Skeletal muscle tissue (tissue), 3 donors: ENCODE measurements at regions not wholly inside any gene's neighbourhood (a gene's known extent, or its start where the extent isn't known, plus 50 kb on each side); places are given as distances from the start of the nearest gene placed in this dataset.
"Not testable (repeated sequence)": the region's sequence is repeated elsewhere in the genome, so short reads cannot be mapped to it uniquely, and the experiment has no call there.

ENCODE experiments used
- H3K27ac ChIP-seq: one replicate; pipeline ENCODE4 v1.7.0; 2013; ENCODE audit warnings: mild to moderate bottlenecking, low read depth, low read length, inconsistent platforms
- H3K27me3 ChIP-seq, 3 donors: one replicate each; pipeline ENCODE4 v1.7.0; 2013; ENCODE audit warnings: low read length in 3 of 3; ENCODE audit not compliant: control insufficient read depth in 3 of 3, insufficient read depth in 3 of 3
- H3K36me3 ChIP-seq, 3 donors: one replicate each; pipeline ENCODE4 v1.7.0; 2013; ENCODE audit warnings: low read length in 3 of 3; ENCODE audit not compliant: control insufficient read depth in 3 of 3, insufficient read depth in 3 of 3
- H3K4me1 ChIP-seq, 3 donors: one replicate each; pipeline ENCODE4 v1.7.0; 2013; ENCODE audit warnings: low read length in 3 of 3, mild to moderate bottlenecking in 3 of 3; ENCODE audit not compliant: control insufficient read depth in 3 of 3, insufficient read depth in 3 of 3
- H3K4me3 ChIP-seq, 3 donors: one replicate each; pipeline ENCODE4 v1.7.0; 2013; ENCODE audit warnings: low read length in 3 of 3
- H3K9ac ChIP-seq, 3 donors: one replicate each; pipeline ENCODE4 v1.7.0; 2013; ENCODE audit warnings: low read length in 3 of 3, mild to moderate bottlenecking in 3 of 3, moderate library complexity in 2 of 3, low read depth in 1 of 3
- H3K9me3 ChIP-seq, 3 donors: one replicate each; pipeline ENCODE4 v1.7.0; 2013; ENCODE audit warnings: low read length in 3 of 3; ENCODE audit not compliant: control insufficient read depth in 3 of 3
- donor health status: Osteomylitis.

- Histone ChIP-seq H3K27ac (no peak overlapping the region), H3K4me3 (no peak overlapping the region), H3K4me1 (no peaks in the 10 kb centered on the region), H3K9ac (no peak overlapping the region), H3K36me3 (no peaks in the 10 kb centered on the region), H3K27me3 (peaks cover 0 to 2% (median 0%) of the 10 kb centered on the region in 3 donors), H3K9me3 (no peaks in the 10 kb centered on the region)
Measured at GRCh38 chr3:70464465-70464864, 152.0 kb upstream of the MDFIC2 start.

- not testable (repeated sequence) for H3K27ac ChIP-seq, H3K9me3 ChIP-seq, H3K36me3 ChIP-seq, H3K27me3 ChIP-seq, H3K4me1 ChIP-seq, H3K9ac ChIP-seq, H3K4me3 ChIP-seq
Measured at GRCh38 chr3:70450220-70450619, 137.8 kb upstream of the MDFIC2 start.

- H3K9me3 ChIP-seq, H3K36me3 ChIP-seq, H3K9ac ChIP-seq: not testable (repeated sequence)
Measured at GRCh38 chr3:70435422-70435821, 123.0 kb upstream of the MDFIC2 start.

GRCh38 chr3:70433091-70433490, 120.7 kb upstream of the MDFIC2 start:
- Histone ChIP-seq H3K4me1 (no peaks in the 10 kb centered on the region), H3K9ac (no peak overlapping the region), H3K27me3 (no peaks in the 10 kb centered on the region), H3K36me3 (no peaks in the 10 kb centered on the region), H3K4me3 (no peak overlapping the region), H3K9me3 (no peaks in the 10 kb centered on the region), H3K27ac (no peak overlapping the region)

More at GRCh38 chr3:70435422-70435821, 123.0 kb upstream of the MDFIC2 start:
- H3K27ac ChIP-seq, H3K4me1 ChIP-seq, H3K4me3 ChIP-seq, H3K27me3 ChIP-seq: not testable (repeated sequence)

- H3K9me3 ChIP-seq = no peaks in the 10 kb centered on the region
- H3K27me3 ChIP-seq = no peaks in the 10 kb centered on the region
- H3K9ac ChIP-seq = no peak overlapping the region
- no peaks in the 10 kb centered on the region for H3K36me3 ChIP-seq
- no peaks in the 10 kb centered on the region for H3K4me1 ChIP-seq
- H3K27ac ChIP-seq = no peak overlapping the region
- H3K4me3 ChIP-seq = no peak overlapping the region
Measured at GRCh38 chr3:70431911-70432310, 119.5 kb upstream of the MDFIC2 start.

- Histone ChIP-seq H3K36me3 (no peaks in the 10 kb centered on the region), H3K4me3 (no peak overlapping the region), H3K9me3 (no peaks in the 10 kb centered on the region), H3K9ac (no peak overlapping the region), H3K27me3 (no peaks in the 10 kb centered on the region), H3K4me1 (no peaks in the 10 kb centered on the region), H3K27ac (no peak overlapping the region)
Measured at GRCh38 chr3:70426071-70426470, 113.6 kb upstream of the MDFIC2 start.

GRCh38 chr3:70421506-70421905, 109.1 kb upstream of the MDFIC2 start:
- Histone ChIP-seq H3K27me3 (no peaks in the 10 kb centered on the region), H3K9ac (no peak overlapping the region), H3K36me3 (no peaks in the 10 kb centered on the region), H3K4me3 (no peak overlapping the region), H3K27ac (no peak overlapping the region), H3K4me1 (no peaks in the 10 kb centered on the region), H3K9me3 (no peaks in the 10 kb centered on the region)

- no peak overlapping the region for H3K9ac ChIP-seq
- H3K36me3 ChIP-seq = no peaks in the 10 kb centered on the region
- H3K9me3 ChIP-seq = no peaks in the 10 kb centered on the region
- H3K27me3 ChIP-seq = no peaks in the 10 kb centered on the region
- H3K4me3 ChIP-seq = no peak overlapping the region
- H3K27ac ChIP-seq = no peak overlapping the region
- no peaks in the 10 kb centered on the region for H3K4me1 ChIP-seq
Measured at GRCh38 chr3:70409018-70409417, 96.6 kb upstream of the MDFIC2 start.

- Histone ChIP-seq H3K36me3 (no peaks in the 10 kb centered on the region), H3K27ac (no peak overlapping the region), H3K9me3 (no peaks in the 10 kb centered on the region), H3K9ac (no peak overlapping the region), H3K4me3 (no peak overlapping the region), H3K27me3 (no peaks in the 10 kb centered on the region), H3K4me1 (no peaks in the 10 kb centered on the region)
Measured at GRCh38 chr3:70400194-70400593, 87.8 kb upstream of the MDFIC2 start.

- Histone ChIP-seq H3K4me3 (no peak overlapping the region), H3K9ac (no peak overlapping the region), H3K9me3 (no peaks in the 10 kb centered on the region), H3K27me3 (no peaks in the 10 kb centered on the region), H3K27ac (no peak overlapping the region), H3K4me1 (no peaks in the 10 kb centered on the region), H3K36me3 (no peaks in the 10 kb centered on the region)
Measured at GRCh38 chr3:70393881-70394612, 81.6 kb upstream of the MDFIC2 start.
